ENCODE measurements at regions not wholly inside any gene's neighbourhood (a gene's known extent, or its start where the extent isn't known, plus 50 kb on each side); places are given as distances from the start of the nearest gene placed in this dataset.
"Not testable (repeated sequence)": the region's sequence is repeated elsewhere in the genome, so short reads cannot be mapped to it uniquely, and the experiment has no call there.

- no peak for TF ChIP-seq CTCF (IDR thresholded peaks at IDR 0.05; ENCODE audit: low read depth, low read length)
- DNase-seq (ENCODE audit: extremely low read depth, low read depth) = no peak
These were observed 98.6 kb downstream of the HFE start for GRCh38 chr6:26185802-26186201.

DNA sequence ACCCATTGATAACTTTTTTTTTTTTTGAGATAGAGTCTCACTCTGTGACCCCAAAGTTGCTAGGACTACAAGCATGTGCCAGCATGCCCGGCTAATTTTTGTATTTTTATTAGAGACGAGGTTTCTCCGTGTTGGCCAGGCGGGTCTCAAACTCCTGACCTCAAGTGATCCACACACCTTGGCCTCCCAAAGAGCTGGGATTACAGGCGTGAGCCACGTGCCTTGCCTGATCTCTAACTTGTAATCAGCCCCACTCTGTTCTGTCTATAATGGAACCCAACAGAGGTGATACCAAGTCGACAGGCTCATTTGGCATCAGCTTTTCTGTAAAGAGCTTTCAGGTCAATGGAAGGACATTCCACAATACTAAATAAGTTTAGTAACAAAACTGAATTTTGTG is 99.4 kb downstream of the HFE start:
- no peak for TF ChIP-seq CTCF (IDR thresholded peaks at IDR 0.05; ENCODE audit: low read depth, low read length)
- DNase-seq (ENCODE audit: extremely low read depth, low read depth) = no peak

DNA sequence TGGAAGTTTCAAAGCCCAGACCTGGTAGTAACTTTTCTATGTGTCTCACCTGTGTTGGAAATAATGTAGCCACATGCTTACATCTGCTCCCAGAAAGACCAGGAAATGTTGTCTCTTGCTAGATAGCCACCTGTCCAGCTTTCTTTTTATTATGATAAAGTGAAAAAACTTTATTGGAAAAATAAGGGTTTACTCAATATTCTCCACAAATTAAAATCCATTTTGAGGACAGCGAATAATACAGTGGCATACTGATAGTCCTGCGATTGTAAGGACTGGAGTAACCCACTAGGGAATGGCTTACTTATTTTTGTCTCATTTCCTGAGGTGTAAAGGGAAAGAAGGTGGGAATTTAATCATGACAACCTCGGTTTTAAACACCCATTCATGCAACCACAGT is 100.1 kb downstream of the HFE start:
- DNase-seq (ENCODE audit: extremely low read depth, low read depth) = no peak
- TF ChIP-seq CTCF (IDR thresholded peaks at IDR 0.05; ENCODE audit: low read depth, low read length) = no peak

- DNase-seq (ENCODE audit: extremely low read depth, low read depth) = no peak
- no peak for TF ChIP-seq CTCF (IDR thresholded peaks at IDR 0.05; ENCODE audit: low read depth, low read length)
These were observed 100.9 kb downstream of the HFE start for GRCh38 chr6:26187981-26188635.

GRCh38 chr6:26191512-26191911 is 104.3 kb downstream of the HFE start:
- not testable (repeated sequence) for DNase-seq (ENCODE audit: extremely low read depth, low read depth)

- TF ChIP-seq CTCF (IDR thresholded peaks at IDR 0.05; ENCODE audit: low read depth, low read length) = no peak
- no peak for DNase-seq (ENCODE audit: extremely low read depth, low read depth)
These were observed 106.5 kb downstream of the HFE start for GRCh38 chr6:26193467-26194328.

DNA sequence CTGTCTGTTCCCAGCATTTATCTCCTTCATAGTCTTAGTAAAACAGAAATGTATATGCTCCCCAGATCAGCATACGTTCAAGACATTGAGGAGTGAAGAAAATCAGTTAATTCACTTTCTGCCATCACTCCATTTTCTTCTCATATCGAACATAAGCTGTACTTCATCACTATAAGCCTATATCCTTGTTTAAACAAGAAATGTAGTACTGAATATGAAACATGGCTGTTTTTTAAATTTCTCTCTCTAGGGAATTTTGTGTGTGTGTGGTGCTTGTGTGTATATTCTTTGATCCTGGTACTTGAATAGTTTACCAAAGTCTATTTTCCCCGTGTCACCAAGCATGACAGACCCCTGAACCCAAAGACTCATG is 107.1 kb downstream of the HFE start:
- no peak for TF ChIP-seq CTCF (IDR thresholded peaks at IDR 0.05; ENCODE audit: low read depth, low read length)
- no peak for DNase-seq (ENCODE audit: extremely low read depth, low read depth)
